NCI-H2081 treated with DMSO at 0.1 percent for 48 hours (cell line): ENCODE measurements at regions not wholly inside any gene's neighbourhood (a gene's known extent, or its start where the extent isn't known, plus 50 kb on each side); places are given as distances from the start of the nearest gene placed in this dataset.

ENCODE experiments used
- DNase-seq: peaks from one replicate; lab custom pipeline; 2025; lab: John Stamatoyannopoulos, UW

GRCh38 chr16:6059671-6060070 is 962.1 kb upstream of the EEF2KMT start:
- DNase-seq = no peak

- DNase-seq = no peak
Measured at GRCh38 chr16:6057821-6058220, 960.2 kb upstream of the EEF2KMT start.

GRCh38 chr16:6048017-6048416 is 950.4 kb upstream of the EEF2KMT start:
- DNase-seq = no peak

- no peak for DNase-seq
Measured at GRCh38 chr16:6047325-6047724, 949.7 kb upstream of the EEF2KMT start.

GRCh38 chr16:6038941-6039645 is 941.5 kb upstream of the EEF2KMT start:
- no peak for DNase-seq

GRCh38 chr16:6035161-6035560 is 937.6 kb upstream of the EEF2KMT start:
- no peak for DNase-seq

GRCh38 chr16:6034511-6034910 is 936.9 kb upstream of the EEF2KMT start:
- no peak for DNase-seq

GRCh38 chr16:6032438-6032837 is 934.8 kb upstream of the EEF2KMT start:
- DNase-seq = no peak

- DNase-seq = no peak
Measured at GRCh38 chr16:6031567-6031966, 934.0 kb upstream of the EEF2KMT start.

GRCh38 chr16:6031102-6031501 is 933.5 kb upstream of the EEF2KMT start:
- DNase-seq = no peak

GRCh38 chr16:6027733-6028132 is 930.1 kb upstream of the EEF2KMT start:
- DNase-seq = no peak

- no peak for DNase-seq
Measured at GRCh38 chr16:6023449-6023848, 925.9 kb upstream of the EEF2KMT start.

GRCh38 chr16:6021276-6021943 is 923.8 kb upstream of the EEF2KMT start:
- no peak for DNase-seq

GRCh38 chr16:6020162-6020985 is 922.8 kb upstream of the EEF2KMT start:
- no peak for DNase-seq

- no peak for DNase-seq
Measured at GRCh38 chr16:6019490-6019991, 921.9 kb upstream of the EEF2KMT start.

- DNase-seq = no peak
Measured at GRCh38 chr16:6018848-6019489, 921.4 kb upstream of the EEF2KMT start.

GRCh38 chr16:6016530-6017184 is 919.1 kb upstream of the EEF2KMT start:
- DNase-seq = no peak

GRCh38 chr16:6012716-6013115 is 915.1 kb upstream of the EEF2KMT start:
- DNase-seq = no peak

GRCh38 chr16:6009151-6009550 is 911.6 kb upstream of the EEF2KMT start:
- no peak for DNase-seq

GRCh38 chr16:6008670-6009069 is 911.1 kb upstream of the EEF2KMT start:
- no peak for DNase-seq

GRCh38 chr16:5993356-5993755 is 895.8 kb upstream of the EEF2KMT start:
- no peak for DNase-seq

- no peak for DNase-seq
Measured at GRCh38 chr16:5982979-5983378, 885.4 kb upstream of the EEF2KMT start.
